Neural progenitor cell (in vitro differentiated cells): ENCODE measurements at regions not wholly inside any gene's neighbourhood (a gene's known extent, or its start where the extent isn't known, plus 50 kb on each side); places are given as distances from the start of the nearest gene placed in this dataset.

ENCODE experiments used
- DNase-seq: peaks from one replicate; pipeline ENCODE4 v3.0.0-alpha.2; 2016; ENCODE audit warnings: low spot score
- H2AFZ ChIP-seq: fragments of 200-600 bp; sonication (generic); replicated peaks from 2 replicates; pipeline ENCODE4 v1.6.1; 2016; ENCODE audit warnings: antibody characterized with exemption
- H3F3A ChIP-seq: fragments of 200-600 bp; sonication (generic); 2 replicates; pipeline ENCODE4 v1.6.1; 2016; ENCODE audit warnings: antibody characterized with exemption, low read depth
- H3K27ac ChIP-seq: fragments of 200-600 bp; sonication (generic); 2 replicates; pipeline ENCODE4 v1.5.1; 2016; ENCODE audit warnings: mild to moderate bottlenecking
- H3K27me3 ChIP-seq: fragments of 200-600 bp; sonication (generic); 2 replicates; pipeline ENCODE4 v1.6.1; 2016; ENCODE audit warnings: mild to moderate bottlenecking, moderate library complexity
- H3K36me3 ChIP-seq: fragments of 200-600 bp; sonication (generic); 2 replicates; pipeline ENCODE4 v1.5.1; 2016
- H3K4me1 ChIP-seq: fragments of 200-600 bp; sonication (generic); 2 replicates; pipeline ENCODE4 v1.6.1; 2016; ENCODE audit warnings: mixed run types
- H3K4me2 ChIP-seq: fragments of 200-600 bp; sonication (generic); 2 replicates; pipeline ENCODE4 v1.6.1; 2016
- H3K4me3 ChIP-seq: fragments of 200-600 bp; sonication (generic); 2 replicates; pipeline ENCODE4 v1.5.1; 2016
- H3K79me2 ChIP-seq: fragments of 200-600 bp; sonication (generic); 2 replicates; pipeline ENCODE4 v1.6.1; 2016; ENCODE audit warnings: low read depth
- H3K9ac ChIP-seq: fragments of 200-600 bp; sonication (generic); 2 replicates; pipeline ENCODE4 v1.6.1; 2016
- H3K9me3 ChIP-seq: fragments of 200-600 bp; sonication (generic); 2 replicates; pipeline ENCODE4 v1.5.1; 2016; ENCODE audit warnings: low read depth
- H4K20me1 ChIP-seq: fragments of 200-600 bp; sonication (generic); 2 replicates; pipeline ENCODE4 v1.6.1; 2016; ENCODE audit warnings: low read depth
- H3K27ac Mint-ChIP-seq: 3 replicates; pipeline ENCODE4 v1.8.0; 2021; ENCODE audit warnings: mixed read lengths
- H3K27me3 Mint-ChIP-seq: 2 replicates; pipeline ENCODE4 v1.8.0; 2022; ENCODE audit warnings: low read depth, mild to moderate bottlenecking, inconsistent platforms, moderate library complexity, mixed read lengths; ENCODE audit not compliant: insufficient read depth
- H3K36me3 Mint-ChIP-seq: 3 replicates; pipeline ENCODE4 v1.8.0; 2021; ENCODE audit warnings: mixed read lengths
- H3K4me1 Mint-ChIP-seq: 3 replicates; pipeline ENCODE4 v1.8.0; 2021; ENCODE audit warnings: mixed read lengths
- H3K4me3 Mint-ChIP-seq: 3 replicates; pipeline ENCODE4 v1.8.0; 2021; ENCODE audit warnings: mild to moderate bottlenecking, moderate library complexity, mixed read lengths
- H3K9me3 Mint-ChIP-seq: 3 replicates; pipeline ENCODE4 v1.8.0; 2020; ENCODE audit warnings: mixed read lengths
- EZH2 ChIP-seq: fragments of 200-600 bp; sonication (generic); IDR thresholded peaks from 2 replicates; pipeline ENCODE4 v1.6.1; 2017; ENCODE audit warnings: antibody characterized with exemption, mild to moderate bottlenecking, moderate library complexity
- EZH2phosphoT487 ChIP-seq: fragments of 200-600 bp; sonication (generic); IDR thresholded peaks from 2 replicates; pipeline ENCODE4 v1.6.1; 2017; ENCODE audit warnings: antibody characterized with exemption
- TF ChIP-seq, protein P1 (sequence below): fragments of 200-600 bp; sonication (generic); IDR thresholded peaks from 2 replicates; pipeline ENCODE4 v1.5.1; 2017; ENCODE audit warnings: antibody characterized with exemption, mild to moderate bottlenecking

GRCh38 chr3:146770881-146771280, 165.7 kb upstream of the PLSCR5 start:
- DNase-seq, result no peak
- no peaks in the 10 kb centered on the region for H4K20me1 ChIP-seq
- no peaks in the 10 kb centered on the region for H3K27me3 ChIP-seq
- no peak overlapping the region for H3K27ac Mint-ChIP-seq
- no peak overlapping the region for H3K4me3 Mint-ChIP-seq
- peaks cover 17% of the 10 kb centered on the region for H3K9me3 Mint-ChIP-seq
- no peaks in the 10 kb centered on the region for H3K79me2 ChIP-seq
- no peak overlapping the region for H3K4me2 ChIP-seq
- H3F3A ChIP-seq, result no peaks in the 10 kb centered on the region
- TF ChIP-seq, protein P1, sequence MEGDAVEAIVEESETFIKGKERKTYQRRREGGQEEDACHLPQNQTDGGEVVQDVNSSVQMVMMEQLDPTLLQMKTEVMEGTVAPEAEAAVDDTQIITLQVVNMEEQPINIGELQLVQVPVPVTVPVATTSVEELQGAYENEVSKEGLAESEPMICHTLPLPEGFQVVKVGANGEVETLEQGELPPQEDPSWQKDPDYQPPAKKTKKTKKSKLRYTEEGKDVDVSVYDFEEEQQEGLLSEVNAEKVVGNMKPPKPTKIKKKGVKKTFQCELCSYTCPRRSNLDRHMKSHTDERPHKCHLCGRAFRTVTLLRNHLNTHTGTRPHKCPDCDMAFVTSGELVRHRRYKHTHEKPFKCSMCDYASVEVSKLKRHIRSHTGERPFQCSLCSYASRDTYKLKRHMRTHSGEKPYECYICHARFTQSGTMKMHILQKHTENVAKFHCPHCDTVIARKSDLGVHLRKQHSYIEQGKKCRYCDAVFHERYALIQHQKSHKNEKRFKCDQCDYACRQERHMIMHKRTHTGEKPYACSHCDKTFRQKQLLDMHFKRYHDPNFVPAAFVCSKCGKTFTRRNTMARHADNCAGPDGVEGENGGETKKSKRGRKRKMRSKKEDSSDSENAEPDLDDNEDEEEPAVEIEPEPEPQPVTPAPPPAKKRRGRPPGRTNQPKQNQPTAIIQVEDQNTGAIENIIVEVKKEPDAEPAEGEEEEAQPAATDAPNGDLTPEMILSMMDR, result no peak
- no peak for TF ChIP-seq EZH2
- no peak for TF ChIP-seq EZH2phosphoT487
- H2AFZ ChIP-seq, result no peak overlapping the region
- H3K36me3 ChIP-seq, result no peaks in the 10 kb centered on the region
- H3K4me3 ChIP-seq, result no peak overlapping the region
- no peak overlapping the region for H3K9ac ChIP-seq
- H3K27me3 Mint-ChIP-seq, result peaks cover 2% of the 10 kb centered on the region
- H3K4me1 ChIP-seq, result no peaks in the 10 kb centered on the region
- H3K27ac ChIP-seq, result no peak overlapping the region
- no peaks in the 10 kb centered on the region for H3K4me1 Mint-ChIP-seq
- H3K36me3 Mint-ChIP-seq, result no peaks in the 10 kb centered on the region
- no peaks in the 10 kb centered on the region for H3K9me3 ChIP-seq

- no peaks in the 10 kb centered on the region for H3F3A ChIP-seq
- H3K9ac ChIP-seq, result no peak overlapping the region
- no peak overlapping the region for H3K27ac ChIP-seq
- no peak overlapping the region for H2AFZ ChIP-seq
- H3K9me3 ChIP-seq, result no peaks in the 10 kb centered on the region
- H3K27ac Mint-ChIP-seq, result no peak overlapping the region
- TF ChIP-seq, protein P1, result no peak
- TF ChIP-seq EZH2phosphoT487, result no peak
- no peak overlapping the region for H3K4me3 ChIP-seq
- no peaks in the 10 kb centered on the region for H4K20me1 ChIP-seq
- no peaks in the 10 kb centered on the region for H3K4me1 ChIP-seq
- no peaks in the 10 kb centered on the region for H3K4me1 Mint-ChIP-seq
- no peaks in the 10 kb centered on the region for H3K27me3 ChIP-seq
- H3K79me2 ChIP-seq, result no peaks in the 10 kb centered on the region
- no peak overlapping the region for H3K4me3 Mint-ChIP-seq
- no peak for DNase-seq
- peaks cover 17% of the 10 kb centered on the region for H3K9me3 Mint-ChIP-seq
- peaks cover 2% of the 10 kb centered on the region for H3K27me3 Mint-ChIP-seq
- no peaks in the 10 kb centered on the region for H3K36me3 Mint-ChIP-seq
- no peaks in the 10 kb centered on the region for H3K36me3 ChIP-seq
- H3K4me2 ChIP-seq, result no peak overlapping the region
Measured at GRCh38 chr3:146770301-146770700, 165.2 kb upstream of the PLSCR5 start.

GRCh38 chr3:146757759-146758158, 152.6 kb upstream of the PLSCR5 start:
- Histone ChIP-seq H3K27me3 (no peaks in the 10 kb centered on the region), H4K20me1 (no peaks in the 10 kb centered on the region), H3K9me3 (no peaks in the 10 kb centered on the region), H3K4me1 (no peaks in the 10 kb centered on the region), H3K4me3 (no peak overlapping the region), H3F3A (no peaks in the 10 kb centered on the region), H2AFZ (no peak overlapping the region), H3K9ac (no peak overlapping the region), H3K27ac (no peak overlapping the region), H3K79me2 (no peaks in the 10 kb centered on the region), H3K36me3 (no peaks in the 10 kb centered on the region), H3K4me2 (no peak overlapping the region)
- H3K27me3 Mint-ChIP-seq, result peaks cover 2% of the 10 kb centered on the region
- no peaks in the 10 kb centered on the region for H3K4me1 Mint-ChIP-seq
- H3K4me3 Mint-ChIP-seq, result no peak overlapping the region
- no peaks in the 10 kb centered on the region for H3K36me3 Mint-ChIP-seq
- TF ChIP-seq EZH2, result no peak
- no peak for TF ChIP-seq EZH2phosphoT487
- TF ChIP-seq, protein P1, result no peak
- DNase-seq, result no peak
- no peaks in the 10 kb centered on the region for H3K9me3 Mint-ChIP-seq
- no peak overlapping the region for H3K27ac Mint-ChIP-seq

DNA sequence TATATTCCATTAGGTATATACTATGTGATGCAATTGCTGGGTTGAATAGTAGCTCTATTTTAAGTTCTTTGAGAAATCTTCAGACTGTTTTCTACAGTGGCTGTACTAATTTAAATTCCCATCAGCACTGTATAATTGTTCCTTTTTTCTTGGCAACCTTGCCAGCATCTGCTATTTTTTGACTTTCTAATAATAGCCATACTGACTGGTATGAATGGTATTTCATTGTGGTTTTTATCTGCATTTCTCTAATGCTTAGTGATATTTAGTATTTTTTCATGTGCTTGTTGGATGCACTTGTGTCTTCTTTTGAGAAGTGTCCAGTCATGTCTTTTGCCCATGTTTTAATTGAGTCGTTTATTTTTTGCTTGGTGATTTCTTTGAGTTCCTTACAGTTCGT, 145.1 kb upstream of the PLSCR5 start:
- no peak overlapping the region for H3K27ac Mint-ChIP-seq
- Histone ChIP-seq H3F3A (no peaks in the 10 kb centered on the region), H3K36me3 (no peaks in the 10 kb centered on the region), H3K4me2 (no peak overlapping the region), H3K9ac (no peak overlapping the region), H3K4me3 (no peak overlapping the region), H3K79me2 (no peaks in the 10 kb centered on the region), H2AFZ (no peak overlapping the region), H3K9me3 (no peaks in the 10 kb centered on the region), H3K27me3 (no peaks in the 10 kb centered on the region), H3K4me1 (no peaks in the 10 kb centered on the region), H3K27ac (no peak overlapping the region), H4K20me1 (no peaks in the 10 kb centered on the region)
- H3K36me3 Mint-ChIP-seq, result peaks cover 2% of the 10 kb centered on the region
- peaks cover 28% of the 10 kb centered on the region for H3K4me1 Mint-ChIP-seq
- DNase-seq, result no peak
- TF ChIP-seq EZH2, result no peak
- no peak for TF ChIP-seq EZH2phosphoT487
- TF ChIP-seq, protein P1, result no peak
- H3K9me3 Mint-ChIP-seq, result peaks cover 10% of the 10 kb centered on the region
- H3K4me3 Mint-ChIP-seq, result no peak overlapping the region
- no peaks in the 10 kb centered on the region for H3K27me3 Mint-ChIP-seq
